B cell (primary cell): ENCODE measurements at regions not wholly inside any gene's neighbourhood (a gene's known extent, or its start where the extent isn't known, plus 50 kb on each side); places are given as distances from the start of the nearest gene placed in this dataset.

Experiments used
- ATAC-seq: fragments of 200-7000 bp; cut with Tn5 transposase; one replicate; pipeline ENCODE4 v1.10.0; 2021; ENCODE audit warnings: low read depth, mild to moderate bottlenecking, moderate number of reproducible peaks, moderate library complexity
- CTCF ChIA-PET: fragments of 350-600 bp; sonication (Branson Sonifier 250); formaldehyde crosslinking; loops from one replicate; lab custom pipeline; 2021; ENCODE audit warnings: antibody characterized with exemption, inconsistent platforms; lab: Charles Lee
- POLR2A ChIA-PET: fragments of 350-600 bp; sonication (Branson Sonifier 250); formaldehyde crosslinking; loops from one replicate; lab custom pipeline; 2021; ENCODE audit warnings: antibody characterized with exemption; lab: Charles Lee
- DNase-seq: peaks from one replicate; pipeline ENCODE4 v3.0.0; 2013
- H2AFZ ChIP-seq: 2 replicates; pipeline ENCODE4 v1.6.1; 2012; ENCODE audit warnings: mild to moderate bottlenecking, low read depth, low read length; ENCODE audit not compliant: insufficient read depth, poor library complexity, severe bottlenecking
- H3K27ac ChIP-seq, 2 donors: 1 replicate in 1 of 2; 2 replicates in 1 of 2; pipeline ENCODE4 v1.5.1; 2012 to 2013; ENCODE audit warnings: low read length in 2 of 2, mild to moderate bottlenecking in 2 of 2, moderate library complexity in 1 of 2
- H3K27me3 ChIP-seq, 4 experiments: fragments of 200-600 bp in 1 of 4; sonication (generic) in 1 of 4; replicated peaks in 1 of 4; 1 replicate in 2 of 4; 2 replicates in 2 of 4; pipeline versions ENCODE4 v1.6.1 to v1.7.0; 2013 to 2016; ENCODE audit warnings: low read length in 3 of 4, mild to moderate bottlenecking in 2 of 4, mixed read lengths in 1 of 4, moderate library complexity in 1 of 4; ENCODE audit not compliant: insufficient read depth in 4 of 4, control insufficient read depth in 3 of 4; ENCODE audit errors: control extremely low read depth in 1 of 4
- H3K36me3 ChIP-seq, 2 experiments: replicated peaks in 1 of 2; 1 replicate in 1 of 2; 2 replicates in 1 of 2; pipeline versions ENCODE4 v1.6.1 to v1.7.1; 2013; ENCODE audit warnings: low read length in 1 of 2; ENCODE audit not compliant: insufficient read depth in 2 of 2, control insufficient read depth in 1 of 2; ENCODE audit errors: control extremely low read depth in 1 of 2, extremely low read depth in 1 of 2
- H3K4me1 ChIP-seq, 2 donors: fragments of 200-600 bp in 1 of 2; sonication (generic) in 1 of 2; 1 replicate in 1 of 2; 2 replicates in 1 of 2; pipeline versions ENCODE4 v1.5.1 to v1.6.1; 2013 to 2017; ENCODE audit warnings: low read length in 2 of 2; ENCODE audit not compliant: control insufficient read depth in 2 of 2, insufficient read depth in 2 of 2
- H3K4me2 ChIP-seq: replicated peaks from 2 replicates; pipeline ENCODE3; 2012; ENCODE audit warnings: mild to moderate bottlenecking, low read depth, low read length; ENCODE audit not compliant: poor library complexity, severe bottlenecking
- H3K4me3 ChIP-seq, 5 experiments: fragments of 200-600 bp in 1 of 5; sonication (generic) in 1 of 5; 1 replicate in 3 of 5; 2 replicates in 2 of 5; pipeline versions ENCODE4 v1.5.1 to v1.7.0; 2011 to 2016; ENCODE audit warnings: low read length in 4 of 5, mild to moderate bottlenecking in 4 of 5, low read depth in 2 of 5, control low read depth in 1 of 5, moderate library complexity in 1 of 5; ENCODE audit not compliant: insufficient read depth in 1 of 5; ENCODE audit errors: control extremely low read depth in 1 of 5, extremely low read depth in 1 of 5
- H3K79me2 ChIP-seq: fragments of 200-600 bp; sonication (generic); one replicate; pipeline ENCODE4 v1.6.0; 2016; ENCODE audit warnings: low read length; ENCODE audit not compliant: control insufficient read depth, insufficient read depth
- H3K9ac ChIP-seq: fragments of 200-600 bp; sonication (generic); 2 replicates; pipeline ENCODE4 v1.6.1; 2017; ENCODE audit warnings: mild to moderate bottlenecking, low read length, moderate library complexity
- H3K9me3 ChIP-seq, 3 donors: one replicate each; pipeline versions ENCODE4 v1.6.1 to v1.7.1; 2013; ENCODE audit warnings: low read length in 2 of 3; ENCODE audit not compliant: control insufficient read depth in 2 of 3, insufficient read depth in 1 of 3; ENCODE audit errors: control extremely low read depth in 1 of 3
- H4K20me1 ChIP-seq: 2 replicates; pipeline ENCODE4 v1.6.0; 2012; ENCODE audit warnings: mild to moderate bottlenecking, low read length; ENCODE audit not compliant: insufficient read depth, control insufficient read depth, poor library complexity, severe bottlenecking
- H3K27ac Mint-ChIP-seq: one replicate; pipeline ENCODE4 v1.8.0; 2021; ENCODE audit warnings: mixed read lengths
- H3K27me3 Mint-ChIP-seq: one replicate; pipeline ENCODE4 v1.8.0; 2021; ENCODE audit warnings: mixed read lengths
- H3K4me1 Mint-ChIP-seq: one replicate; pipeline ENCODE4 v1.8.0; 2021; ENCODE audit warnings: mixed read lengths
- H3K4me3 Mint-ChIP-seq: one replicate; pipeline ENCODE4 v1.8.0; 2021; ENCODE audit warnings: mixed read lengths
- H3K9me3 Mint-ChIP-seq: one replicate; pipeline ENCODE4 v1.8.0; 2022; ENCODE audit warnings: mixed read lengths; ENCODE audit not compliant: insufficient read depth
- CTCF ChIP-seq: fragments of 200-600 bp; IDR thresholded peaks from one replicate; pipeline ENCODE4 v1.8.0; 2022; ENCODE audit warnings: antibody characterized with exemption, mild to moderate bottlenecking
- EZH2 ChIP-seq: IDR thresholded peaks from 2 replicates; pipeline ENCODE4 v1.6.1; 2012; ENCODE audit warnings: borderline replicate concordance, low read depth, mild to moderate bottlenecking, moderate library complexity, low read length; ENCODE audit not compliant: insufficient read depth, poor library complexity, severe bottlenecking
- WGBS: methylation state at CpG from one replicate; pipeline ENCODE4 v1.1.5; 2013; ENCODE audit warnings: missing lambda C conversion rate; ENCODE audit not compliant: insufficient coverage; 5-methylcytosine and 5-hydroxymethylcytosine counted together
- intact Hi-C: fragments of 100-400 bp; cut with micrococcal nuclease; formaldehyde crosslinking; loops from one replicate; pipeline ENCODE4 v1.10.0; 2022

- Histone ChIP-seq H4K20me1 (no peaks in the 10 kb centered on the region), H2AFZ (no peak overlapping the region), H3K27me3 (no peaks in the 10 kb centered on the region), H3K36me3 (no peaks in the 10 kb centered on the region), H3K27ac (no peak overlapping the region), H3K79me2 (no peaks in the 10 kb centered on the region), H3K4me1 (no peaks in the 10 kb centered on the region), H3K9me3 (no peaks in the 10 kb centered on the region), H3K9ac (no peak overlapping the region), H3K4me3 (no peak overlapping the region), H3K4me2 (no peak overlapping the region)
- Mint-ChIP-seq H3K9me3 (no peaks in the 10 kb centered on the region), H3K4me3 (no peak overlapping the region), H3K4me1 (no peaks in the 10 kb centered on the region), H3K27me3 (peaks cover 18% of the 10 kb centered on the region), H3K27ac (no peak overlapping the region)
- DNase-seq, result no peak
- intact Hi-C loops, result no loop called here
- ChIA-PET POLR2A (no interaction called here), CTCF (no interaction called here)
- no peak for TF ChIP-seq CTCF
- no peak for TF ChIP-seq EZH2
- WGBS, result 84% methylated on average over 17 of the region's 17 CpGs
- ATAC-seq, result no peak
Measured at GRCh38 chr2:239819974-239820555, 205.1 kb downstream of the NDUFA10 start.

DNA sequence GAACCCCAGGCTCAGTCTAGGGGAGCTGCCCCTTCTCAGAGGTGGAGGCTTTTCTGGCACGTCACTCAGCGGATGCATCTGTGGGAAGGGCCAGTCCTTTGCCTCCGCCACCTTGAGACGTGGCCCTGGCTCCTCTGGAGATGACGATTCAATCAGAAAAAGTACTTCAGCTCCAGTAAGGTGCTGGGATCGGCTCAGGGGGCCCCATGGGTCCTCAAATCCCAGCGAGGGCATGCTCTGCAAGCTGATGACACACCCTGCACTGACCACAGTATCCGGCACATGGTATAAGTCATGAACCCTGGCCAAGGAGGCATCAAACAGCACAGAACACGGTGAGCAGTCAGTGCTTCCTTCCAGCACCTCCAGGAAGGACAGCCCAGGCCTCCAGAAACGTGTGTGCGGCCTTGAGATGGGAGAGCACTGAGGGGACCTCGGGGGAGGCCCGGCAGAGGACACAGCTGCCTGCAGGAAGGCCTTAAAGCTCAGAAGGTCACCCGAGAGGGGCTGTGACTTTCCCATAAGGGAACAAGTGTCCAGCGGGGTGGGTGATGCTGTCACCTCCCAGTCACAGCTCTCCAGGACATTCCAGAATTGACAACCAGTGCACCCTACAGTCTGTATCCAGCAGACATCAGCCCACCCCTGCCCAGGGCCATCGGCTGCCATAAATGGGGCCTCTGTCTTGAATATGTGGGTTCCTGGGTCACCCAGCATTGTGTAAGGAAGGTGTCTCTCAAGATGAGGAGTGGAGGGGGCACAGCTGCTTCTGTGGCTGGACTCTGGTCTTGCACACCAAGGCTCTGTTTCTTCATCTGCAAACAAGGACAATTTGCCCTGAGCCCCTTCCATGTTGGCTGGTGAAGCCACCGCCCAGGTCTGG lies 205.8 kb downstream of the NDUFA10 start:
- Mint-ChIP-seq H3K27ac (no peak overlapping the region), H3K4me1 (no peaks in the 10 kb centered on the region), H3K9me3 (no peaks in the 10 kb centered on the region), H3K4me3 (no peak overlapping the region), H3K27me3 (peaks cover 15% of the 10 kb centered on the region)
- Histone ChIP-seq H3K9ac (no peak overlapping the region), H2AFZ (no peak overlapping the region), H4K20me1 (no peaks in the 10 kb centered on the region), H3K27me3 (no peaks in the 10 kb centered on the region), H3K4me2 (no peak overlapping the region), H3K4me1 (no peaks in the 10 kb centered on the region), H3K9me3 (no peaks in the 10 kb centered on the region), H3K4me3 (no peak overlapping the region), H3K27ac (no peak overlapping the region), H3K79me2 (no peaks in the 10 kb centered on the region), H3K36me3 (no peaks in the 10 kb centered on the region)
- DNase-seq (no peak), ATAC-seq (no peak)
- 83% methylated on average over 17 of the region's 17 CpGs for WGBS
- no peak for TF ChIP-seq EZH2
- no peak for TF ChIP-seq CTCF
- intact Hi-C loops, result no loop called here
- POLR2A ChIA-PET, result no interaction called here
- CTCF ChIA-PET, result no interaction called here
